GM12892 (cell line): ENCODE measurements at regions not wholly inside any gene's neighbourhood (a gene's known extent, or its start where the extent isn't known, plus 50 kb on each side); places are given as distances from the start of the nearest gene placed in this dataset.

Experiments used
- POLR2A ChIP-seq: IDR thresholded peaks from 2 replicates; pipeline ENCODE4 v1.6.1; 2011; ENCODE audit warnings: low read depth, low read length, control low read depth
- POLR2AphosphoS5 ChIP-seq: IDR thresholded peaks from 2 replicates; pipeline ENCODE4 v1.6.1; 2011; ENCODE audit warnings: low read depth, low read length, control low read depth
- TAF1 ChIP-seq: IDR thresholded peaks from 2 replicates; pipeline ENCODE4 v1.6.1; 2011; ENCODE audit warnings: low read depth, mild to moderate bottlenecking, control low read depth, low read length, borderline replicate concordance

- TF ChIP-seq POLR2A (no peak), POLR2AphosphoS5 (no peak), TAF1 (no peak)
These were observed 384.6 kb downstream of the MLLT3 start for GRCh38 chr9:20237686-20238085.
